ENCODE measurements at regions not wholly inside any gene's neighbourhood (a gene's known extent, or its start where the extent isn't known, plus 50 kb on each side); places are given as distances from the start of the nearest gene placed in this dataset.
"Not testable (repeated sequence)": the region's sequence is repeated elsewhere in the genome, so short reads cannot be mapped to it uniquely, and the experiment has no call there.

DNA sequence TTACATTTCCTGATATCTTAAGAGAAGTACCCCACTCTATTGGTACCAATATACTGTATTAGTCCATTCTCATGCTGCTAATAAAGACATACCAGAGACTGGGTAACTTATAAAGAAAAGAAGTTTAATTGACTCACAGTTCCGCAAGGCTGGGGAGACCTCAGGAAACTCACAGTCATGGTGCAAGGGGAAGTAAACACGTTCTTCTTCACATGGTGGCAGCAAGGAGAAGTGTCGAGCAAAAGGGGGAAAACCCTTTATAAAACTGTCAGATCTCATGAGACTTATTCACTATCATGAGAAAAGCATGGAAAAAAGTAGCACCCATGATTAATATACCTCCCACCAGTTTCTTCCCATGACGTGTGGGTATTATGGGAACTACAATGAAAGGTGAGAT lies 219.6 kb upstream of the FKBP1C start:
- TF ChIP-seq, protein P1, sequence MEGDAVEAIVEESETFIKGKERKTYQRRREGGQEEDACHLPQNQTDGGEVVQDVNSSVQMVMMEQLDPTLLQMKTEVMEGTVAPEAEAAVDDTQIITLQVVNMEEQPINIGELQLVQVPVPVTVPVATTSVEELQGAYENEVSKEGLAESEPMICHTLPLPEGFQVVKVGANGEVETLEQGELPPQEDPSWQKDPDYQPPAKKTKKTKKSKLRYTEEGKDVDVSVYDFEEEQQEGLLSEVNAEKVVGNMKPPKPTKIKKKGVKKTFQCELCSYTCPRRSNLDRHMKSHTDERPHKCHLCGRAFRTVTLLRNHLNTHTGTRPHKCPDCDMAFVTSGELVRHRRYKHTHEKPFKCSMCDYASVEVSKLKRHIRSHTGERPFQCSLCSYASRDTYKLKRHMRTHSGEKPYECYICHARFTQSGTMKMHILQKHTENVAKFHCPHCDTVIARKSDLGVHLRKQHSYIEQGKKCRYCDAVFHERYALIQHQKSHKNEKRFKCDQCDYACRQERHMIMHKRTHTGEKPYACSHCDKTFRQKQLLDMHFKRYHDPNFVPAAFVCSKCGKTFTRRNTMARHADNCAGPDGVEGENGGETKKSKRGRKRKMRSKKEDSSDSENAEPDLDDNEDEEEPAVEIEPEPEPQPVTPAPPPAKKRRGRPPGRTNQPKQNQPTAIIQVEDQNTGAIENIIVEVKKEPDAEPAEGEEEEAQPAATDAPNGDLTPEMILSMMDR (IDR thresholded peaks at IDR 0.05; ENCODE audit: low read depth, low read length), result not testable (repeated sequence)
- not testable (repeated sequence) for TF ChIP-seq EZH2phosphoT487 (IDR thresholded peaks at IDR 0.05; ENCODE audit: low read depth)

All from OCI-LY3 (cell line).